ENCODE measurements at regions not wholly inside any gene's neighbourhood (a gene's known extent, or its start where the extent isn't known, plus 50 kb on each side); places are given as distances from the start of the nearest gene placed in this dataset.
A peak's percentile ranks its signal among the peaks of the same experiment; 100 is the strongest.

DNA sequence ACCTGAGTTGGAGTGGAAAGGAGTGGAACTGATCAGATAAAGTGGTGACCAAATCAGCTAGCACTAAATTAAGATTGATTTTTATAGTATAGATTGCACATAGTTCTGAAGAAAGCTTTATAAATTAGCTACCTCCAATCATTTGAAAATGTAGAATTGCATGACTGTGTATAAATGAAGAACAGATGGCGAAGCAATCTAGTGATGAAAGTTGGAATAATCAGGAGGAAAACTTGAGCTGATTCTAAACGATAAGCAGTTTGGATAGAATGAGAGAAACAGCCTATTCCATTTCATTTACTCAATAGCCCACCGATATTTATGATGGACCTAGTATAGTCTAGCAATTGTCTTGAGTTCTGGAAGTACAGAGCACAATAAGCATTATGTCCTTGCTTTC is 661.5 kb downstream of the PLA2G4A start:
- FAIRE-seq, result no peak
- CTCF ChIA-PET, result interaction anchor here (0.9 to 1.6 kb wide), 2 partner anchors 9 to 13 kb away, joined by 3 to 5 read pairs; no protein-coding TSS in a partner anchor

DNA sequence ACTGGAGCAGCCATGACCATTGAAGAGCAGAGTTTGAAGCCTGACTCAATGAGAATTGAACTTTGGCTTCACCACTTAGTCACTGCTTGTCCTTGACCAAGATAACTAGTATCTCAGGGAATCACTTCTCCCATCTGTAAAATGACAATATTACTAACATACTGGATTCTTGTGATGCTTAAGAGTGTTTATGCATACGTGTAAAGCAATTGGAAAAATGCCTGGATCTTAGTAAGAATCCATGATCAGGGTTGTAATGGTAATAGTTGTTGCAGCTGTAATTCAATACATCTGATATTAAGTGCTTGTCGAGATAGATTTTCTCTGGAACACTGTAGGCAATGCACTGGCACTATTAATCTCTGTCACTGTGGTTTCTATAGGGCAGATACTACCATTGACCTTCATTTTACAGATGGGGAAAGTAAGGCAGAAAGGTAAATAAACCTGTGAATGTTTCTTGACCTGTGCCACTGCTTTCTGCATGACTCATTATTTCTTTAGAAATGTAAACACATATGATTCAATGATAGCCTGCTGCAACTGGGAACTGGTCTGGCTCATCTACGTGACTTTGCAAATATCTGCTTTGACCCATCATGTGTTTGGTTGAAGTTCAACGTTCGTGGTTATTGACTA is 662.5 kb downstream of the PLA2G4A start:
- TF ChIP-seq FOSL2 (IDR thresholded peaks at IDR 0.05) (peak; percentile 60; the same call in 1 of the 2 replicates), FOSL2 (CRISPR knock-in tag; IDR thresholded peaks at IDR 0.05) (peak; percentile 84), MAFK (IDR thresholded peaks at IDR 0.05; ENCODE audit: partially characterized antibody) (peak; percentile 76), NFE2L2 (conservative IDR thresholded peaks at IDR 0.05; ENCODE audit: low read length) (peak; percentile 31; the same call in 1 of the 2 replicates), GATA3 (IDR thresholded peaks at IDR 0.05; ENCODE audit: borderline replicate concordance) (peak; percentile 54; the same call in 1 of the 2 replicates), SREBF2 (IDR thresholded peaks at IDR 0.05) (no peak), CEBPB (IDR thresholded peaks at IDR 0.05) (peak in 1 of 2 experiments; percentile 24; a peak in 1 of 4 replicates), JUNB (IDR thresholded peaks at IDR 0.05) (peak; percentile 77), EP300 (IDR thresholded peaks at IDR 0.05) (peak in 1 of 2 experiments; percentile 19; a peak in 1 of 5 replicates)
- TF ChIP-seq, protein P1, sequence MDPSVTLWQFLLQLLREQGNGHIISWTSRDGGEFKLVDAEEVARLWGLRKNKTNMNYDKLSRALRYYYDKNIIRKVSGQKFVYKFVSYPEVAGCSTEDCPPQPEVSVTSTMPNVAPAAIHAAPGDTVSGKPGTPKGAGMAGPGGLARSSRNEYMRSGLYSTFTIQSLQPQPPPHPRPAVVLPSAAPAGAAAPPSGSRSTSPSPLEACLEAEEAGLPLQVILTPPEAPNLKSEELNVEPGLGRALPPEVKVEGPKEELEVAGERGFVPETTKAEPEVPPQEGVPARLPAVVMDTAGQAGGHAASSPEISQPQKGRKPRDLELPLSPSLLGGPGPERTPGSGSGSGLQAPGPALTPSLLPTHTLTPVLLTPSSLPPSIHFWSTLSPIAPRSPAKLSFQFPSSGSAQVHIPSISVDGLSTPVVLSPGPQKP (IDR thresholded peaks at IDR 0.05; ENCODE audit: low read depth, low read length), result no peak
- TF ChIP-seq, protein P2, sequence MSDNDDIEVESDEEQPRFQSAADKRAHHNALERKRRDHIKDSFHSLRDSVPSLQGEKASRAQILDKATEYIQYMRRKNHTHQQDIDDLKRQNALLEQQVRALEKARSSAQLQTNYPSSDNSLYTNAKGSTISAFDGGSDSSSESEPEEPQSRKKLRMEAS (IDR thresholded peaks at IDR 0.05), result 0 out of 2 replicates have a peak, but pooled peaks have one; percentile 40
- TF ChIP-seq, protein P3, sequence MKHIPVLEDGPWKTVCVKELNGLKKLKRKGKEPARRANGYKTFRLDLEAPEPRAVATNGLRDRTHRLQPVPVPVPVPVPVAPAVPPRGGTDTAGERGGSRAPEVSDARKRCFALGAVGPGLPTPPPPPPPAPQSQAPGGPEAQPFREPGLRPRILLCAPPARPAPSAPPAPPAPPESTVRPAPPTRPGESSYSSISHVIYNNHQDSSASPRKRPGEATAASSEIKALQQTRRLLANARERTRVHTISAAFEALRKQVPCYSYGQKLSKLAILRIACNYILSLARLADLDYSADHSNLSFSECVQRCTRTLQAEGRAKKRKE (CRISPR knock-in tag; IDR thresholded peaks at IDR 0.05; ENCODE audit: low read depth), result no peak
- TF ChIP-seq, protein P4, sequence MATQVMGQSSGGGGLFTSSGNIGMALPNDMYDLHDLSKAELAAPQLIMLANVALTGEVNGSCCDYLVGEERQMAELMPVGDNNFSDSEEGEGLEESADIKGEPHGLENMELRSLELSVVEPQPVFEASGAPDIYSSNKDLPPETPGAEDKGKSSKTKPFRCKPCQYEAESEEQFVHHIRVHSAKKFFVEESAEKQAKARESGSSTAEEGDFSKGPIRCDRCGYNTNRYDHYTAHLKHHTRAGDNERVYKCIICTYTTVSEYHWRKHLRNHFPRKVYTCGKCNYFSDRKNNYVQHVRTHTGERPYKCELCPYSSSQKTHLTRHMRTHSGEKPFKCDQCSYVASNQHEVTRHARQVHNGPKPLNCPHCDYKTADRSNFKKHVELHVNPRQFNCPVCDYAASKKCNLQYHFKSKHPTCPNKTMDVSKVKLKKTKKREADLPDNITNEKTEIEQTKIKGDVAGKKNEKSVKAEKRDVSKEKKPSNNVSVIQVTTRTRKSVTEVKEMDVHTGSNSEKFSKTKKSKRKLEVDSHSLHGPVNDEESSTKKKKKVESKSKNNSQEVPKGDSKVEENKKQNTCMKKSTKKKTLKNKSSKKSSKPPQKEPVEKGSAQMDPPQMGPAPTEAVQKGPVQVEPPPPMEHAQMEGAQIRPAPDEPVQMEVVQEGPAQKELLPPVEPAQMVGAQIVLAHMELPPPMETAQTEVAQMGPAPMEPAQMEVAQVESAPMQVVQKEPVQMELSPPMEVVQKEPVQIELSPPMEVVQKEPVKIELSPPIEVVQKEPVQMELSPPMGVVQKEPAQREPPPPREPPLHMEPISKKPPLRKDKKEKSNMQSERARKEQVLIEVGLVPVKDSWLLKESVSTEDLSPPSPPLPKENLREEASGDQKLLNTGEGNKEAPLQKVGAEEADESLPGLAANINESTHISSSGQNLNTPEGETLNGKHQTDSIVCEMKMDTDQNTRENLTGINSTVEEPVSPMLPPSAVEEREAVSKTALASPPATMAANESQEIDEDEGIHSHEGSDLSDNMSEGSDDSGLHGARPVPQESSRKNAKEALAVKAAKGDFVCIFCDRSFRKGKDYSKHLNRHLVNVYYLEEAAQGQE (IDR thresholded peaks at IDR 0.05), result no peak
- DNase-seq (ENCODE audit: low read depth in 1 of 2, low spot score in 1 of 2), result peak; percentile 32 to 74
- ChIA-PET CTCF (interaction anchor here (1.6 kb wide), 1 partner anchor 14 kb away, joined by 5 read pairs; no protein-coding TSS in a partner anchor), POLR2A (no interaction called here)
- FAIRE-seq, result peak; percentile 43
- H3K4me1 ChIP-seq, result peaks cover 18% of the 10 kb centered on the region
- no peak overlapping the region for H3K4me3 ChIP-seq
- H3K9me3 ChIP-seq, result no peaks in the 10 kb centered on the region
- 3% methylated on average over 5 of the region's 5 CpGs for WGBS (ENCODE audit: missing lambda C conversion rate)
- H3K27ac ChIP-seq, result peak overlapping the region in 1 of 2 experiments; percentile 27; a peak in 2 of 6 replicates
- H3K4me2 ChIP-seq, result peak overlapping the region; percentile 50
- peak; percentile 76 to 92 for ATAC-seq

More for the DNA sequence above, 661.5 kb downstream of the PLA2G4A start:
- Histone ChIP-seq H3K27ac (no peak overlapping the region), H3K4me2 (no peak overlapping the region), H3K4me1 (peaks cover 18% of the 10 kb centered on the region), H3K9me3 (no peaks in the 10 kb centered on the region), H3K4me3 (no peak overlapping the region)
- TF ChIP-seq ZFP36 (IDR thresholded peaks at IDR 0.05; ENCODE audit: borderline replicate concordance, partially characterized antibody) (no peak), RARB (CRISPR knock-in tag; IDR thresholded peaks at IDR 0.05) (no peak), TFCP2L1 (CRISPR knock-in tag; IDR thresholded peaks at IDR 0.05) (no peak), POLR2AphosphoS2 (conservative IDR thresholded peaks at IDR 0.05; ENCODE audit: low read length) (no peak), JUNB (IDR thresholded peaks at IDR 0.05) (no peak), JUN (IDR thresholded peaks at IDR 0.05) (no peak), ZSCAN20 (CRISPR knock-in tag; IDR thresholded peaks at IDR 0.05) (no peak), RNF2 (IDR thresholded peaks at IDR 0.05; ENCODE audit: borderline replicate concordance, low read depth) (no peak)
- TF ChIP-seq, protein P5, sequence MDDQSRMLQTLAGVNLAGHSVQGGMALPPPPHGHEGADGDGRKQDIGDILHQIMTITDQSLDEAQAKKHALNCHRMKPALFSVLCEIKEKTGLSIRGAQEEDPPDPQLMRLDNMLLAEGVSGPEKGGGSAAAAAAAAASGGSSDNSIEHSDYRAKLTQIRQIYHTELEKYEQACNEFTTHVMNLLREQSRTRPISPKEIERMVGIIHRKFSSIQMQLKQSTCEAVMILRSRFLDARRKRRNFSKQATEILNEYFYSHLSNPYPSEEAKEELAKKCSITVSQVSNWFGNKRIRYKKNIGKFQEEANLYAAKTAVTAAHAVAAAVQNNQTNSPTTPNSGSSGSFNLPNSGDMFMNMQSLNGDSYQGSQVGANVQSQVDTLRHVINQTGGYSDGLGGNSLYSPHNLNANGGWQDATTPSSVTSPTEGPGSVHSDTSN (IDR thresholded peaks at IDR 0.05), result no peak
- TF ChIP-seq, protein P3 (CRISPR knock-in tag; IDR thresholded peaks at IDR 0.05; ENCODE audit: low read depth), result no peak
- DNase-seq (ENCODE audit: low read depth in 1 of 2, low spot score in 1 of 2) (no peak), ATAC-seq (no peak)
- WGBS (ENCODE audit: missing lambda C conversion rate), result 46% methylated on average over 3 of the region's 3 CpGs
- POLR2A ChIA-PET, result no interaction called here

Data from A549 (cell line).